PC-3 (cell line): ENCODE measurements at regions not wholly inside any gene's neighbourhood (a gene's known extent, or its start where the extent isn't known, plus 50 kb on each side); places are given as distances from the start of the nearest gene placed in this dataset.

Experiments
- ATAC-seq: fragments of 200-7000 bp; cut with Tn5 transposase; 2 replicates; pipeline ENCODE4 v1.9.1; 2020; ENCODE audit warnings: mild to moderate bottlenecking, moderate library complexity
- BruUV-seq: library from RNA; stranded (reverse); fragments of 400-500 nt; replicated peaks from 2 replicates; lab custom pipeline; 2021; lab: Mats Ljungman, UMichigan
- CTCF ChIA-PET: fragments of 300-600 bp; sonication (Branson Sonifier 250); formaldehyde crosslinking; loops from one replicate; lab custom pipeline; 2022; ENCODE audit warnings: antibody characterized with exemption; lab: Charles Lee
- POLR2A ChIA-PET: fragments of 300-600 bp; sonication (Branson Sonifier 250); formaldehyde crosslinking; loops from one replicate; lab custom pipeline; 2022; ENCODE audit warnings: antibody characterized with exemption; ENCODE audit not compliant: unreplicated experiment; lab: Charles Lee
- DNase-seq: peaks from one replicate; pipeline ENCODE4 v3.0.0-alpha.2; 2015
- H2AFZ ChIP-seq: fragments of 300-600 bp; sonication (generic); 2 replicates; pipeline ENCODE4 v1.6.0; 2016; ENCODE audit warnings: antibody characterized with exemption, low read length
- H3F3A ChIP-seq: fragments of 300-600 bp; sonication (generic); one replicate; pipeline ENCODE4 v1.6.0; 2017; ENCODE audit warnings: antibody characterized with exemption, low read length, control low read depth, mild to moderate bottlenecking; ENCODE audit not compliant: unreplicated experiment
- H3K27ac ChIP-seq: fragments of 300-600 bp; sonication (generic); 2 replicates; pipeline ENCODE4 v1.5.1; 2016; ENCODE audit warnings: mild to moderate bottlenecking, low read length
- H3K27me3 ChIP-seq: fragments of 300-600 bp; sonication (generic); 2 replicates; pipeline ENCODE4 v1.6.1; 2016; ENCODE audit warnings: low read length, mixed read lengths
- H3K36me3 ChIP-seq: fragments of 300-600 bp; sonication (generic); 2 replicates; pipeline ENCODE4 v1.6.1; 2016; ENCODE audit warnings: low read depth, mixed run types, low read length, mixed read lengths
- H3K4me1 ChIP-seq: fragments of 300-600 bp; sonication (generic); 2 replicates; pipeline ENCODE4 v1.5.1; 2016; ENCODE audit warnings: low read length; ENCODE audit not compliant: insufficient read depth
- H3K4me2 ChIP-seq: fragments of 300-600 bp; sonication (generic); 2 replicates; pipeline ENCODE4 v1.6.0; 2016; ENCODE audit warnings: low read length
- H3K4me3 ChIP-seq: fragments of 300-600 bp; sonication (generic); 2 replicates; pipeline ENCODE4 v1.5.1; 2016; ENCODE audit warnings: mild to moderate bottlenecking, low read length, mixed read lengths
- H3K79me2 ChIP-seq: fragments of 300-600 bp; sonication (generic); 2 replicates; pipeline ENCODE4 v1.6.1; 2017; ENCODE audit warnings: low read length, mixed read lengths
- H3K9ac ChIP-seq: fragments of 300-600 bp; sonication (generic); 2 replicates; pipeline ENCODE4 v1.6.0; 2016; ENCODE audit warnings: mild to moderate bottlenecking, low read length
- H3K9me2 ChIP-seq: fragments of 300-600 bp; sonication (generic); replicated peaks from 2 replicates; pipeline ENCODE4 v1.6.1; 2016; ENCODE audit warnings: mixed run types, low read length, mixed read lengths
- H3K9me3 ChIP-seq: fragments of 300-600 bp; sonication (generic); 2 replicates; pipeline ENCODE4 v1.6.1; 2016; ENCODE audit warnings: low read length, mixed read lengths
- H4K20me1 ChIP-seq: fragments of 300-600 bp; sonication (generic); 2 replicates; pipeline ENCODE4 v1.6.1; 2016; ENCODE audit warnings: low read length, mixed read lengths
- CTCF ChIP-seq: fragments of 300-600 bp; sonication (generic); conservative IDR thresholded peaks from 2 replicates; pipeline ENCODE4 v1.5.1; 2017; ENCODE audit warnings: antibody characterized with exemption, low read depth, mild to moderate bottlenecking, low read length
- EZH2 ChIP-seq: fragments of 300-600 bp; sonication (generic); IDR thresholded peaks from one replicate; pipeline ENCODE4 v1.6.1; 2017; ENCODE audit warnings: antibody characterized with exemption, mild to moderate bottlenecking, low read length; ENCODE audit not compliant: unreplicated experiment
- EZH2phosphoT487 ChIP-seq: fragments of 300-600 bp; sonication (generic); IDR thresholded peaks from 2 replicates; pipeline ENCODE4 v1.6.1; 2018; ENCODE audit warnings: mild to moderate bottlenecking, antibody characterized with exemption, low read length, borderline replicate concordance
- intact Hi-C: fragments of 100-400 bp; cut with micrococcal nuclease; formaldehyde crosslinking; loops from 2 replicates; pipeline ENCODE4 v1.9.0; 2023

- ChIA-PET POLR2A (no interaction called here), CTCF (no interaction called here)
- ATAC-seq (no peak), DNase-seq (no peak)
- no peak overlapping the region for H3K27ac ChIP-seq
- no peaks in the 10 kb centered on the region for H3K79me2 ChIP-seq
- no peak overlapping the region for H3K9ac ChIP-seq
- H3K4me3 ChIP-seq, result no peak overlapping the region
- H3K9me3 ChIP-seq, result no peaks in the 10 kb centered on the region
- H3K36me3 ChIP-seq, result no peaks in the 10 kb centered on the region
- peaks cover 11% of the 10 kb centered on the region for H3K4me1 ChIP-seq
- H3K9me2 ChIP-seq, result no peaks in the 10 kb centered on the region
- H2AFZ ChIP-seq, result no peak overlapping the region
- BruUV-seq, result no TSS peak
- TF ChIP-seq EZH2, result no peak
- no peak for TF ChIP-seq EZH2phosphoT487
- TF ChIP-seq CTCF, result no peak
- H3K4me2 ChIP-seq, result no peak overlapping the region
- H3F3A ChIP-seq, result no peaks in the 10 kb centered on the region
- no peaks in the 10 kb centered on the region for H3K27me3 ChIP-seq
- no peaks in the 10 kb centered on the region for H4K20me1 ChIP-seq
- intact Hi-C loops, result no loop called here
Measured at GRCh38 chr2:46816846-46817726, 98.5 kb downstream of the MCFD2 start.

GRCh38 chr2:46816151-46816845 lies 99.3 kb downstream of the MCFD2 start:
- DNase-seq, result no peak
- no peak for ATAC-seq
- Histone ChIP-seq H3K4me1 (peaks cover 14% of the 10 kb centered on the region), H3K27ac (no peak overlapping the region), H3K27me3 (no peaks in the 10 kb centered on the region), H3K9me3 (no peaks in the 10 kb centered on the region), H3K36me3 (no peaks in the 10 kb centered on the region), H2AFZ (no peak overlapping the region), H3K9me2 (no peaks in the 10 kb centered on the region), H3K4me3 (no peak overlapping the region), H3F3A (no peaks in the 10 kb centered on the region), H3K9ac (no peak overlapping the region), H4K20me1 (no peaks in the 10 kb centered on the region), H3K4me2 (no peak overlapping the region), H3K79me2 (no peaks in the 10 kb centered on the region)
- intact Hi-C loops, result no loop called here
- BruUV-seq, result no TSS peak
- TF ChIP-seq CTCF (no peak), EZH2 (no peak), EZH2phosphoT487 (no peak)
- ChIA-PET POLR2A (no interaction called here), CTCF (no interaction called here)
